Neural cell (in vitro differentiated cells): ENCODE measurements at regions not wholly inside any gene's neighbourhood (a gene's known extent, or its start where the extent isn't known, plus 50 kb on each side); places are given as distances from the start of the nearest gene placed in this dataset.

Experiments used
- H2AFZ ChIP-seq: fragments of 200-600, 300-800 bp; sonication (generic), shearing (Covaris generic); 2 replicates; pipeline ENCODE4 v1.6.0; 2014; ENCODE audit warnings: low read depth, mild to moderate bottlenecking, antibody characterized with exemption, low read length, moderate library complexity
- H3F3A ChIP-seq: fragments of 200-600 bp; shearing (Covaris generic); 2 replicates; pipeline ENCODE4 v1.6.1; 2016; ENCODE audit warnings: mild to moderate bottlenecking, moderate library complexity, mixed read lengths, antibody characterized with exemption, low read length; ENCODE audit not compliant: insufficient read depth, poor library complexity, severe bottlenecking
- H3K27ac ChIP-seq: fragments of 200-600, 300-800 bp; sonication (generic), shearing (Covaris generic); 2 replicates; pipeline ENCODE4 v1.5.1; 2014; ENCODE audit warnings: mild to moderate bottlenecking, low read length, moderate library complexity
- H3K27me3 ChIP-seq: fragments of 300-800, 200-600 bp; sonication (generic), shearing (Covaris generic); 2 replicates; pipeline ENCODE4 v1.6.0; 2014; ENCODE audit warnings: mild to moderate bottlenecking, low read depth, low read length, moderate library complexity; ENCODE audit not compliant: insufficient read depth
- H3K36me3 ChIP-seq: fragments of 300-800, 200-600 bp; sonication (generic), shearing (Covaris generic); 2 replicates; pipeline ENCODE4 v1.5.1; 2014; ENCODE audit warnings: mild to moderate bottlenecking, antibody characterized with exemption, low read length, moderate library complexity; ENCODE audit not compliant: insufficient read depth
- H3K4me2 ChIP-seq: fragments of 300-800, 200-600 bp; sonication (generic), shearing (Covaris generic); 2 replicates; pipeline ENCODE4 v1.6.0; 2014; ENCODE audit warnings: mild to moderate bottlenecking, low read length
- H3K4me3 ChIP-seq: fragments of 300-800, 200-600 bp; sonication (generic), shearing (Covaris generic); 2 replicates; pipeline ENCODE4 v1.5.1; 2014; ENCODE audit warnings: mild to moderate bottlenecking, low read length, moderate library complexity
- H3K79me2 ChIP-seq: fragments of 200-600 bp; shearing (Covaris generic); replicated peaks from 2 replicates; pipeline ENCODE4 v1.6.0; 2014; ENCODE audit warnings: mild to moderate bottlenecking, low read length, moderate library complexity; ENCODE audit not compliant: insufficient read depth
- H3K9ac ChIP-seq: fragments of 300-800, 200-600 bp; sonication (generic), shearing (Covaris generic); 2 replicates; pipeline ENCODE4 v1.6.1; 2016; ENCODE audit warnings: mild to moderate bottlenecking, low read length, mixed read lengths
- H3K9me2 ChIP-seq: fragments of 200-600 bp; shearing (Covaris generic); 2 replicates; pipeline ENCODE4 v1.6.1; 2016; ENCODE audit warnings: mild to moderate bottlenecking, low read length, mixed read lengths; ENCODE audit not compliant: insufficient read depth
- H3K9me3 ChIP-seq: fragments of 200-600, 300-800 bp; sonication (generic), shearing (Covaris generic); 2 replicates; pipeline ENCODE4 v1.6.1; 2016; ENCODE audit warnings: mild to moderate bottlenecking, mixed run types, low read length, moderate library complexity, mixed read lengths
- H4K20me1 ChIP-seq: fragments of 200-600 bp; shearing (Covaris generic); 2 replicates; pipeline ENCODE4 v1.6.1; 2016; ENCODE audit warnings: mild to moderate bottlenecking, mixed run types; ENCODE audit not compliant: insufficient read depth
- CTCF ChIP-seq: fragments of 450-650 bp; IDR thresholded peaks from 2 replicates; pipeline ENCODE4 v1.5.1; 2014; ENCODE audit warnings: antibody characterized with exemption, mild to moderate bottlenecking, moderate library complexity; ENCODE audit not compliant: poor library complexity, severe bottlenecking
- EP300 ChIP-seq: fragments of 450-650 bp; conservative IDR thresholded peaks from 2 replicates; pipeline ENCODE4 v1.6.1; 2014; ENCODE audit warnings: antibody characterized with exemption, mild to moderate bottlenecking, moderate library complexity; ENCODE audit not compliant: poor library complexity, severe bottlenecking
- EZH2 ChIP-seq: fragments of 200-600, 300-800 bp; shearing (Covaris generic), sonication (generic); IDR thresholded peaks from 2 replicates; pipeline ENCODE4 v1.6.1; 2014; ENCODE audit warnings: antibody characterized with exemption, low read length, borderline replicate concordance, mild to moderate bottlenecking; ENCODE audit not compliant: insufficient read depth, poor library complexity, severe bottlenecking
- MXI1 ChIP-seq: fragments of 450-650 bp; conservative IDR thresholded peaks from 2 replicates; pipeline ENCODE4 v1.6.1; 2014; ENCODE audit warnings: antibody characterized with exemption, mild to moderate bottlenecking; ENCODE audit not compliant: poor library complexity, severe bottlenecking
- POLR2AphosphoS5 ChIP-seq: IDR thresholded peaks from 2 replicates; pipeline ENCODE4 v1.6.1; 2012
- RAD21 ChIP-seq: fragments of 450-650 bp; conservative IDR thresholded peaks from 2 replicates; pipeline ENCODE4 v1.6.1; 2014; ENCODE audit warnings: antibody characterized with exemption, mild to moderate bottlenecking, moderate library complexity
- REST ChIP-seq: IDR thresholded peaks from 2 replicates; pipeline ENCODE4 v1.6.1; 2012; ENCODE audit warnings: borderline replicate concordance
- SMC3 ChIP-seq: fragments of 450-650 bp; conservative IDR thresholded peaks from 2 replicates; pipeline ENCODE4 v1.6.1; 2014; ENCODE audit warnings: antibody characterized with exemption, mild to moderate bottlenecking, moderate library complexity; ENCODE audit not compliant: poor library complexity
- TAF1 ChIP-seq: IDR thresholded peaks from 2 replicates; pipeline ENCODE4 v1.6.1; 2012; ENCODE audit warnings: low read depth

DNA sequence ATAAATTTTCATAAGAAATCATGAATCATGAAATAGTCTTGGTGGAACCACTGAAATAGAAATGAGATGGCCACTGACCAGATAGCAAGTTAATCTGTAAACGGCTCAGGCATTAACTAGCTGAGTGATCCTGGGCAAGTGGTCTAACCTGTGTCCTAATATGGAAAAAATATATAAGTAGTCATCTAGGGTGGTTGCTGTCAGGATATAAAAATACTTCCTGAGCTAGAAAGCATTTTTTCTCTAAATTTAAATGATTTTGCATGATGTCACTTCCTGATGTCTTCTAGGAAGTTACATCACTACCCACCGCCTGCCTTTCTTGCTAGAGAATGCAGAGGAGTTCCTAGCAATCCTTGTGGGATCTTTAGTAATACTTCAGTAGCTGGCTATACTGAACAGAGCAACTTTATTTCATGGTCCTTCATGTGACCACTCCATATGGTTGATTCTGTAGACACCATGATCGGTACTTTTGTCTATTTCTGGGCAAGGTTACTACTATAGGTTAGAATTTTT, 228.1 kb upstream of the CEP162 start:
- no peak for TF ChIP-seq POLR2AphosphoS5
- no peak for TF ChIP-seq TAF1
- no peak for TF ChIP-seq SMC3
- TF ChIP-seq EZH2, result no peak
- no peak for TF ChIP-seq EP300
- no peak for TF ChIP-seq CTCF
- no peak for TF ChIP-seq RAD21
- no peak for TF ChIP-seq REST
- no peak overlapping the region for H3K4me2 ChIP-seq
- H3F3A ChIP-seq, result no peaks in the 10 kb centered on the region
- H3K36me3 ChIP-seq, result no peaks in the 10 kb centered on the region
- no peaks in the 10 kb centered on the region for H3K27me3 ChIP-seq
- no peaks in the 10 kb centered on the region for H3K79me2 ChIP-seq
- H4K20me1 ChIP-seq, result no peaks in the 10 kb centered on the region
- H3K9me2 ChIP-seq, result no peaks in the 10 kb centered on the region
- no peak overlapping the region for H2AFZ ChIP-seq
- no peak overlapping the region for H3K9ac ChIP-seq
- H3K27ac ChIP-seq, result no peak overlapping the region
- no peaks in the 10 kb centered on the region for H3K9me3 ChIP-seq
- H3K4me3 ChIP-seq, result no peak overlapping the region

GRCh38 chr6:84453499-84453898, 226.1 kb upstream of the CEP162 start:
- no peak overlapping the region for H3K4me2 ChIP-seq

More at GRCh38 chr6:84453499-84453898, 226.1 kb upstream of the CEP162 start:
- no peaks in the 10 kb centered on the region for H3K9me3 ChIP-seq
- H3F3A ChIP-seq, result no peaks in the 10 kb centered on the region
- no peak overlapping the region for H3K4me3 ChIP-seq
- H3K79me2 ChIP-seq, result no peaks in the 10 kb centered on the region
- no peak overlapping the region for H3K9ac ChIP-seq
- no peak overlapping the region for H2AFZ ChIP-seq
- no peaks in the 10 kb centered on the region for H4K20me1 ChIP-seq
- TF ChIP-seq EP300 (no peak), TAF1 (no peak), POLR2AphosphoS5 (no peak), MXI1 (no peak), RAD21 (no peak), CTCF (no peak), SMC3 (no peak), EZH2 (no peak), REST (no peak)
- no peak overlapping the region for H3K27ac ChIP-seq
- H3K9me2 ChIP-seq, result no peaks in the 10 kb centered on the region
- H3K27me3 ChIP-seq, result no peaks in the 10 kb centered on the region
- H3K36me3 ChIP-seq, result no peaks in the 10 kb centered on the region
